NCI-H2081 treated with DMSO at 0.1 percent for 48 hours (cell line): ENCODE measurements at regions not wholly inside any gene's neighbourhood (a gene's known extent, or its start where the extent isn't known, plus 50 kb on each side); places are given as distances from the start of the nearest gene placed in this dataset.

Experiments used
- DNase-seq: peaks from one replicate; lab custom pipeline; 2025; lab: John Stamatoyannopoulos, UW

GRCh38 chr11:37623778-37624177 lies 1025.7 kb upstream of the RAG2 start:
- no peak for DNase-seq

GRCh38 chr11:37621662-37622061 lies 1023.6 kb upstream of the RAG2 start:
- DNase-seq: no peak

GRCh38 chr11:37616291-37616690 lies 1018.3 kb upstream of the RAG2 start:
- no peak for DNase-seq

GRCh38 chr11:37613031-37613430 lies 1015.0 kb upstream of the RAG2 start:
- no peak for DNase-seq

GRCh38 chr11:37612146-37612545 lies 1014.1 kb upstream of the RAG2 start:
- no peak for DNase-seq

- DNase-seq: no peak
Observed at GRCh38 chr11:37605229-37605628, 1007.2 kb upstream of the RAG2 start.

GRCh38 chr11:37598381-37598780 lies 1000.3 kb upstream of the RAG2 start:
- DNase-seq: no peak

- DNase-seq: no peak
Observed at GRCh38 chr11:37597776-37598175, 999.7 kb upstream of the RAG2 start.

- DNase-seq: no peak
Observed at GRCh38 chr11:37595845-37596244, 997.8 kb upstream of the RAG2 start.

GRCh38 chr11:37574361-37574760 lies 976.3 kb upstream of the RAG2 start:
- no peak for DNase-seq

GRCh38 chr11:37572491-37573171 lies 974.6 kb upstream of the RAG2 start:
- DNase-seq: no peak

- no peak for DNase-seq
Observed at GRCh38 chr11:37571246-37571645, 973.2 kb upstream of the RAG2 start.

- no peak for DNase-seq
Observed at GRCh38 chr11:37560991-37561390, 963.0 kb upstream of the RAG2 start.

- no peak for DNase-seq
Observed at GRCh38 chr11:37560346-37560745, 962.3 kb upstream of the RAG2 start.

- DNase-seq: no peak
Observed at GRCh38 chr11:37558619-37559210, 960.7 kb upstream of the RAG2 start.

- DNase-seq: no peak
Observed at GRCh38 chr11:37557990-37558389, 960.0 kb upstream of the RAG2 start.

- DNase-seq: no peak
Observed at GRCh38 chr11:37552284-37552683, 954.2 kb upstream of the RAG2 start.

- no peak for DNase-seq
Observed at GRCh38 chr11:37544491-37544890, 946.5 kb upstream of the RAG2 start.

GRCh38 chr11:37533830-37534229 lies 935.8 kb upstream of the RAG2 start:
- no peak for DNase-seq

- DNase-seq: no peak
Observed at GRCh38 chr11:37533087-37533486, 935.1 kb upstream of the RAG2 start.

- DNase-seq: no peak
Observed at GRCh38 chr11:37532271-37532670, 934.2 kb upstream of the RAG2 start.

GRCh38 chr11:37527545-37527944 lies 929.5 kb upstream of the RAG2 start:
- no peak for DNase-seq

GRCh38 chr11:37525336-37525735 lies 927.3 kb upstream of the RAG2 start:
- DNase-seq: no peak

GRCh38 chr11:37519781-37520180 lies 921.7 kb upstream of the RAG2 start:
- DNase-seq: no peak
